Muscle layer of colon (tissue), 2 donors: ENCODE measurements at regions not wholly inside any gene's neighbourhood (a gene's known extent, or its start where the extent isn't known, plus 50 kb on each side); places are given as distances from the start of the nearest gene placed in this dataset.

ENCODE experiments used
- H3K27ac ChIP-seq: one replicate; pipeline ENCODE4 v1.7.0; 2013; ENCODE audit warnings: low read depth, mild to moderate bottlenecking, low read length, moderate library complexity
- H3K27me3 ChIP-seq, 2 donors: one replicate each; pipeline ENCODE4 v1.7.0; 2013; ENCODE audit warnings: low read length in 2 of 2, mild to moderate bottlenecking in 2 of 2; ENCODE audit not compliant: insufficient read depth in 2 of 2, control insufficient read depth in 1 of 2
- H3K36me3 ChIP-seq: one replicate; pipeline ENCODE4 v1.7.0; 2013; ENCODE audit warnings: mild to moderate bottlenecking, low read length; ENCODE audit not compliant: insufficient read depth
- H3K4me1 ChIP-seq: one replicate; pipeline ENCODE4 v1.7.0; 2013; ENCODE audit warnings: mild to moderate bottlenecking, low read length; ENCODE audit not compliant: insufficient read depth
- H3K4me3 ChIP-seq, 2 donors: one replicate each; pipeline ENCODE4 v1.7.0; 2013; ENCODE audit warnings: low read length in 2 of 2, low read depth in 1 of 2, mild to moderate bottlenecking in 1 of 2, moderate library complexity in 1 of 2
- H3K9ac ChIP-seq: one replicate; pipeline ENCODE4 v1.7.0; 2013; ENCODE audit warnings: low read length
- H3K9me3 ChIP-seq: one replicate; pipeline ENCODE4 v1.7.0; 2013; ENCODE audit warnings: mild to moderate bottlenecking, low read length
- donor health status: abdominal sarcoma.
- donor health status: Adenocarcinoma of cecum.

GRCh38 chr2:200168641-200169555 lies 137.6 kb upstream of the SPATS2L start:
- Histone ChIP-seq H3K4me1 (no peaks in the 10 kb centered on the region), H3K27me3 (no peaks in the 10 kb centered on the region), H3K27ac (no peak overlapping the region)

GRCh38 chr2:200170221-200170620 lies 136.3 kb upstream of the SPATS2L start:
- Histone ChIP-seq H3K9me3 (no peaks in the 10 kb centered on the region), H3K9ac (no peak overlapping the region), H3K27me3 (no peaks in the 10 kb centered on the region), H3K4me3 (no peak overlapping the region), H3K36me3 (no peaks in the 10 kb centered on the region), H3K27ac (no peak overlapping the region), H3K4me1 (no peaks in the 10 kb centered on the region)

More at GRCh38 chr2:200168641-200169555, 137.6 kb upstream of the SPATS2L start:
- Histone ChIP-seq H3K36me3 (no peaks in the 10 kb centered on the region), H3K9ac (no peak overlapping the region), H3K4me3 (no peak overlapping the region), H3K9me3 (no peaks in the 10 kb centered on the region)

DNA sequence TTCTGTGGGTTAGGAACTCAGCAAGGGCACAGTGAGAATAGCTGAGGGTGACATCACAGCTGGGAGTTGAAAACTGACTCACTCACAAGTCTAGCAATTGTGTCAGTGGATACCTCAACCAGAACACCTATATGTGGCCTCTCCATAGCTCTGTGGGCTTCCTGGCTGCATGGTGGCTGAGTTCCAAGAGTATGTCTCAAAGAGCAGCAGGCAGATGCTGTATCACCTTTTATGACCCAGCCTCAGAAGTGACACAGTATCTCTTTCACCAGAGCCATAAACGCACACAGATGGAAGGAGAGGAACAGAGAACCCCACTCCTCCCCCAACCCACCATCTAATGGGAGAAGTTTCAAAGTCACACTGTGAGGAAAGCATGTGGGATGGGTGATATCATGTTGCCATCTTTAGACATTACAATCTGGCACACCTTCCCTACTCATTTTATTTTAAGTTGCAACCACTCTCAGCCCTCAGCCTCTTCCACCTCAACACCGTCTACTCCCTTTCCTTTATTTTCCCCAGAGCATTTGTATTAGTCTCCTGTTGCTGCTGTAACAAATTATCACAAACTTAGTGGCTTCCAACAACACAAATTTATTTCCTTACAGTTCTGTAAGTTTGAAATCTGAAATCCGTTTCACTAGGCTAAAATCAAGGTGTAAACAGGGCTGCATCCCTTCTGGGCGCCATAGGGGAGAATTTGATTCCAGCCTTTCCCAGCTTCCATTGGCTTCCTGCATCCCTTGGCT lies 134.6 kb upstream of the SPATS2L start:
- no peaks in the 10 kb centered on the region for H3K27me3 ChIP-seq
- H3K9ac ChIP-seq = no peak overlapping the region
- no peak overlapping the region for H3K4me3 ChIP-seq
- H3K27ac ChIP-seq = no peak overlapping the region
- no peaks in the 10 kb centered on the region for H3K9me3 ChIP-seq
- H3K4me1 ChIP-seq = no peaks in the 10 kb centered on the region
- H3K36me3 ChIP-seq = no peaks in the 10 kb centered on the region

DNA sequence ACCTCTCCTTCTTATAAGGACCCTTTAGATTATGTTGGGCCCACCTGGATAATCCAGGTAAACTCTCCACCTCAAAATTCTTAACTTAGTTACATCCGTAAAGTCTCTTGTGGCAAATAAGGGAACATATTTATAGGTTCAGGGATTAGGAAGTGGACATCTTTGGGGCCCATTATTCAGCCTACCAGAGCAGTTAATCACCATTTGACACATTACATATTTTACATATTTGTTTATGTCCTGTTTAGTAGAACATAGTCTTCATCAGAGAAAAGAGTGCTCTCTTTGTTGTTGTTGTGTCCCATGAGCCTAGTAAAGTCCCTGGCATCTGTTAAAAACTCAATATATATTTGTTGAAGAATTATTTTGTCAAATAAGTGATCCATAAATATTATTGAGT lies 134.0 kb upstream of the SPATS2L start:
- peaks cover 2% of the 10 kb centered on the region for H3K4me1 ChIP-seq
- H3K9ac ChIP-seq = no peak overlapping the region
- H3K4me3 ChIP-seq = no peak overlapping the region
- no peaks in the 10 kb centered on the region for H3K27me3 ChIP-seq
- H3K27ac ChIP-seq = no peak overlapping the region
- no peaks in the 10 kb centered on the region for H3K36me3 ChIP-seq
- H3K9me3 ChIP-seq = no peaks in the 10 kb centered on the region

DNA sequence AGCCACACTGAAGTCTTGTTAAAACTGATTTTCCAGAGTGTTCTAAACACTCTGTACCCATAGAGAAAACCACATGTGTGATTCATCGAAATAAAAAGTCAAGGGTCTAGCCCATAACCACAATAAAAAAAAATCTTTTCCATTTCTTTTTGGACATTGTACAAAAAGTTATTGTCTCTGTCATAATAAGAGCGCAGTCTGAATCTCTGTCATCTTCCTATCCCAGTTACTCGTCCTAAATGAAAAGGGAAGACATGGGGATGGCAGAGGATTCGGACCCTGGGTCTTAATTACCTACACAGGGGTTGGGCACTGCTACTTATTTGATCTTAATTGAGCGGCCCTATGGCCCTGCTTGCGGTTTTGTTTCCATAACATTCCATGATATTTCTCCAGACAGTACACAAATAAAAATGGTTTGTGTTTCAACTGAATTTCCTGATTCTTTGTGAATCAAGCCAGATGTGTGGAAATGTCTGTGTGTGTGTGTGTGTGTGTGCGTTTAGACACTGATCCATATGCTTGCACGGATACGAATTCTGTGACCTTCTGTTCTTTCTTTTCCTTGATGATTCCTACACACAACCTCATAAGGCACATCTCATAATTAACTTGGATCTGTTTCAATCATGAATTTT lies 133.4 kb upstream of the SPATS2L start:
- no peaks in the 10 kb centered on the region for H3K9me3 ChIP-seq
- no peaks in the 10 kb centered on the region for H3K27me3 ChIP-seq
- no peak overlapping the region for H3K4me3 ChIP-seq
- H3K27ac ChIP-seq = no peak overlapping the region
- no peak overlapping the region for H3K9ac ChIP-seq
- H3K36me3 ChIP-seq = no peaks in the 10 kb centered on the region
- peaks cover 4% of the 10 kb centered on the region for H3K4me1 ChIP-seq

DNA sequence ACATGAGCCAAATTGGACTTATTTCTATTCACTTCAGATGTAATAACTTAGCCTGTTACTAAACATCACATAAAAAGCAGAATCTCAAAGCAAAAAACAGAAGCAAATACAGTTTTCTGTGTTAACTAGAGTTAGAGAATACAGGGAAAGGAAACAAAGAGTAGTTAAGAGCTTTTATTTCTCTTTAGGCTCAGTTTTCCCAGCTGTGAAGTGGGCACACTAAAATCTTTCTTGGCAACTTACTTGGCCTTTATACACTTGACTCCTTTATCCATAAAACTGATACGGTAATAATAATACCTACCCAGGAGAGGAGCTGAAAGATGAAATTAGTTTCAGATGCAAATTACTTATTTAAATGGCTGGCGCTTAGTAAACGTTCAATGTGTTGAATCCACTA lies 132.8 kb upstream of the SPATS2L start:
- H3K27me3 ChIP-seq = no peaks in the 10 kb centered on the region
- H3K9me3 ChIP-seq = no peaks in the 10 kb centered on the region
- no peak overlapping the region for H3K27ac ChIP-seq
- H3K9ac ChIP-seq = no peak overlapping the region
- H3K4me3 ChIP-seq = no peak overlapping the region
- no peaks in the 10 kb centered on the region for H3K36me3 ChIP-seq
- peaks cover 4% of the 10 kb centered on the region for H3K4me1 ChIP-seq

GRCh38 chr2:200174433-200175216 lies 131.9 kb upstream of the SPATS2L start:
- Histone ChIP-seq H3K27me3 (no peaks in the 10 kb centered on the region), H3K9me3 (no peaks in the 10 kb centered on the region), H3K4me1 (peaks cover 4% of the 10 kb centered on the region), H3K9ac (no peak overlapping the region), H3K27ac (no peak overlapping the region), H3K36me3 (no peaks in the 10 kb centered on the region), H3K4me3 (no peak overlapping the region)

- no peaks in the 10 kb centered on the region for H3K27me3 ChIP-seq
- H3K36me3 ChIP-seq = no peaks in the 10 kb centered on the region
- H3K27ac ChIP-seq = no peak overlapping the region
- H3K4me1 ChIP-seq = peaks cover 4% of the 10 kb centered on the region
- H3K9me3 ChIP-seq = no peaks in the 10 kb centered on the region
- no peak overlapping the region for H3K4me3 ChIP-seq
- H3K9ac ChIP-seq = no peak overlapping the region
These were observed 128.3 kb upstream of the SPATS2L start for GRCh38 chr2:200177971-200178911.

- Histone ChIP-seq H3K9me3 (no peaks in the 10 kb centered on the region), H3K27me3 (no peaks in the 10 kb centered on the region), H3K4me1 (peaks cover 4% of the 10 kb centered on the region), H3K27ac (no peak overlapping the region), H3K9ac (no peak overlapping the region), H3K36me3 (no peaks in the 10 kb centered on the region), H3K4me3 (no peak overlapping the region)
These were observed 127.3 kb upstream of the SPATS2L start for GRCh38 chr2:200179151-200179550.

GRCh38 chr2:200180943-200181342 lies 125.5 kb upstream of the SPATS2L start:
- Histone ChIP-seq H3K36me3 (no peaks in the 10 kb centered on the region), H3K9me3 (no peaks in the 10 kb centered on the region), H3K27me3 (no peaks in the 10 kb centered on the region), H3K27ac (no peak overlapping the region), H3K4me3 (no peak overlapping the region), H3K9ac (no peak overlapping the region), H3K4me1 (peaks cover 4% of the 10 kb centered on the region)
